Loucy (cell line): ENCODE measurements at regions not wholly inside any gene's neighbourhood (a gene's known extent, or its start where the extent isn't known, plus 50 kb on each side); places are given as distances from the start of the nearest gene placed in this dataset.

Experiments used
- H2AFZ ChIP-seq: fragments of 200-600 bp; sonication (generic); 2 replicates; pipeline ENCODE4 v1.6.0; 2016; ENCODE audit warnings: antibody characterized with exemption, mild to moderate bottlenecking, low read length, moderate library complexity
- H3F3A ChIP-seq: fragments of 200-600 bp; 2 replicates; pipeline ENCODE4 v1.6.0; 2016; ENCODE audit warnings: antibody characterized with exemption, low read depth, mild to moderate bottlenecking
- H3K27me3 ChIP-seq: fragments of 200-600 bp; sonication (generic); 2 replicates; pipeline ENCODE4 v1.6.1; 2014; ENCODE audit warnings: low read length, mild to moderate bottlenecking; ENCODE audit not compliant: insufficient read depth, poor library complexity, severe bottlenecking
- H3K36me3 ChIP-seq: fragments of 200-600 bp; sonication (generic); 2 replicates; pipeline ENCODE4 v1.6.1; 2016; ENCODE audit warnings: low read length; ENCODE audit not compliant: insufficient read depth
- H3K4me1 ChIP-seq: fragments of 200-600 bp; sonication (generic); 2 replicates; pipeline ENCODE4 v1.5.1; 2014; ENCODE audit warnings: low read length, mild to moderate bottlenecking; ENCODE audit not compliant: insufficient read depth, poor library complexity, severe bottlenecking
- H3K4me2 ChIP-seq: fragments of 200-600 bp; sonication (generic); 2 replicates; pipeline ENCODE4 v1.6.0; 2014; ENCODE audit warnings: antibody characterized with exemption, low read length, low read depth, mild to moderate bottlenecking; ENCODE audit not compliant: poor library complexity, severe bottlenecking
- H3K4me3 ChIP-seq: fragments of 200-600 bp; sonication (generic); 2 replicates; pipeline ENCODE4 v1.5.1; 2014; ENCODE audit warnings: low read length, mild to moderate bottlenecking, mixed read lengths; ENCODE audit not compliant: poor library complexity, severe bottlenecking
- H3K79me2 ChIP-seq: fragments of 200-600 bp; sonication (generic); 2 replicates; pipeline ENCODE4 v1.6.1; 2014; ENCODE audit warnings: low read length; ENCODE audit not compliant: insufficient read depth
- H3K9ac ChIP-seq: fragments of 200-600 bp; sonication (generic); 2 replicates; pipeline ENCODE4 v1.6.0; 2014; ENCODE audit warnings: mild to moderate bottlenecking, low read depth, low read length, moderate library complexity; ENCODE audit not compliant: poor library complexity, severe bottlenecking
- H3K9me2 ChIP-seq: fragments of 200-600 bp; sonication (generic); replicated peaks from 2 replicates; pipeline ENCODE4 v1.6.1; 2016; ENCODE audit warnings: low read depth, low read length, mixed read lengths
- H3K9me3 ChIP-seq: fragments of 200-600 bp; sonication (generic); 2 replicates; pipeline ENCODE4 v1.6.1; 2014; ENCODE audit warnings: mild to moderate bottlenecking, antibody characterized with exemption, low read length, low read depth; ENCODE audit not compliant: insufficient read depth
- H4K20me1 ChIP-seq: fragments of 200-600 bp; sonication (generic); 2 replicates; pipeline ENCODE4 v1.6.0; 2014; ENCODE audit warnings: antibody characterized with exemption, low read length, mild to moderate bottlenecking; ENCODE audit not compliant: insufficient read depth, poor library complexity, severe bottlenecking
- CTCF ChIP-seq: fragments of 200-600 bp; sonication (generic); conservative IDR thresholded peaks from 2 replicates; pipeline ENCODE4 v1.5.1; 2014; ENCODE audit warnings: mild to moderate bottlenecking, antibody characterized with exemption, low read length
- EZH2phosphoT487 ChIP-seq: fragments of 200-600 bp; IDR thresholded peaks from 2 replicates; pipeline ENCODE4 v1.6.1; 2018; ENCODE audit warnings: antibody characterized with exemption, mild to moderate bottlenecking, moderate library complexity, borderline replicate concordance

- Histone ChIP-seq H4K20me1 (no peaks in the 10 kb centered on the region), H3K9ac (no peak overlapping the region), H3K4me2 (no peak overlapping the region), H3K36me3 (no peaks in the 10 kb centered on the region), H2AFZ (no peak overlapping the region), H3K9me2 (no peaks in the 10 kb centered on the region), H3K4me3 (no peak overlapping the region), H3K79me2 (no peaks in the 10 kb centered on the region), H3K4me1 (no peaks in the 10 kb centered on the region), H3K9me3 (no peaks in the 10 kb centered on the region), H3K27me3 (no peaks in the 10 kb centered on the region), H3F3A (no peaks in the 10 kb centered on the region)
- TF ChIP-seq CTCF (no peak), EZH2phosphoT487 (no peak)
Measured at GRCh38 chr1:4161366-4162006, 261.4 kb upstream of the C1orf174 start.

- Histone ChIP-seq H3K9ac (no peak overlapping the region), H2AFZ (no peak overlapping the region), H3K79me2 (no peaks in the 10 kb centered on the region), H4K20me1 (no peaks in the 10 kb centered on the region), H3K4me3 (no peak overlapping the region), H3K9me3 (no peaks in the 10 kb centered on the region), H3K4me2 (no peak overlapping the region), H3K9me2 (no peaks in the 10 kb centered on the region), H3K27me3 (no peaks in the 10 kb centered on the region), H3K4me1 (no peaks in the 10 kb centered on the region), H3F3A (no peaks in the 10 kb centered on the region), H3K36me3 (no peaks in the 10 kb centered on the region)
- no peak for TF ChIP-seq CTCF
- TF ChIP-seq EZH2phosphoT487, result no peak
Measured at GRCh38 chr1:4164965-4165364, 264.9 kb upstream of the C1orf174 start.

GRCh38 chr1:4165686-4166300 is 265.7 kb upstream of the C1orf174 start:
- no peaks in the 10 kb centered on the region for H3K36me3 ChIP-seq
- H2AFZ ChIP-seq, result no peak overlapping the region
- H3F3A ChIP-seq, result no peaks in the 10 kb centered on the region
- no peak for TF ChIP-seq EZH2phosphoT487
- TF ChIP-seq CTCF, result no peak
- no peaks in the 10 kb centered on the region for H3K9me2 ChIP-seq
- no peak overlapping the region for H3K4me2 ChIP-seq
- H3K9ac ChIP-seq, result no peak overlapping the region
- no peaks in the 10 kb centered on the region for H3K4me1 ChIP-seq
- no peak overlapping the region for H3K4me3 ChIP-seq
- H4K20me1 ChIP-seq, result no peaks in the 10 kb centered on the region
- no peaks in the 10 kb centered on the region for H3K79me2 ChIP-seq
- no peaks in the 10 kb centered on the region for H3K9me3 ChIP-seq
- H3K27me3 ChIP-seq, result no peaks in the 10 kb centered on the region
